ENCODE measurements at regions not wholly inside any gene's neighbourhood (a gene's known extent, or its start where the extent isn't known, plus 50 kb on each side); places are given as distances from the start of the nearest gene placed in this dataset.
"Not testable (repeated sequence)": the region's sequence is repeated elsewhere in the genome, so short reads cannot be mapped to it uniquely, and the experiment has no call there.

GRCh38 chr18:45328811-45329210 lies 286.5 kb upstream of the SLC14A2 start:
- intact Hi-C loops (cut with DNase I) = no loop called here
- no peak for DNase-seq
- ATAC-seq = no peak

DNA sequence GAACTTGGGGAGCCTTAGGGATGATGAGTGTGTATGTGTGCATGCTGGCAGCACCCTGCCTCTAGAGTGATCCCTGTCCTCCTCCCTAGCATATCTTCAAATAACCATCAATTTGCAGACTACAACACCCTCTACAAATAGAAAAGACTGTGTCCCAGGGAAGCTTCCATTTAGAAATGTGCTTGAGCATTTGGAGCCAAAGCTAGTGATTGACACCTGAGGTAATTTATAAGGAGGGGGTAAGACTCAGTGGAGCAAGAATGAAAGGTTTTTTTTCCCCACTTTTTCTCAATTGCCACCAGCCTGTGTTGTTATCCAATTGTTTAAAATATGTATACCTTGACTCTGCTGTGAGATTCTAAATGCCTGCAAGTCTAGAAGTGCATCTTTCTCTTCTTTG lies 286.0 kb upstream of the SLC14A2 start:
- ATAC-seq (no peak), DNase-seq (no peak)
- intact Hi-C loops (cut with DNase I) = no loop called here

DNA sequence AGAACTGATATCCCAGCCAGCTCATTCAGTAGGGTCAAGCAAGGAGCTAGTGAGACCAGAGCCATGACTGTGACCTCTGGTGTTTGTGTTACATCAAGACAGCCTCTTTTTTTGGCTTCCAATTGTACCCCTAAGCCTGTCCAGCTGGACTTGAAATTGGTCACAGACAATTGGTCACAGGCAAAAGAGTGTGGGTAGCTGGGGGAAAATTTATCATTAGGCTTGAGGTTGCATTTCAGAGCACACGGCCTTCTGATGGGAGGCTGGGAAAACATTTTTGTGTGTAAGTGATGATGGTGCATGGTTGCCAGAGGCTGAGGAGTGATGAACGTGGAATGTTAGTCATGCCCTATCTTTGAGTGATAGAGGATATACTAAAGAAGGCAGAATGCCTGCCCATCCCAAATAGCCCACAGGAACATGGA lies 285.1 kb upstream of the SLC14A2 start:
- intact Hi-C loops (cut with DNase I) = no loop called here
- no peak for DNase-seq
- ATAC-seq = peak; percentile 68 to 88

DNA sequence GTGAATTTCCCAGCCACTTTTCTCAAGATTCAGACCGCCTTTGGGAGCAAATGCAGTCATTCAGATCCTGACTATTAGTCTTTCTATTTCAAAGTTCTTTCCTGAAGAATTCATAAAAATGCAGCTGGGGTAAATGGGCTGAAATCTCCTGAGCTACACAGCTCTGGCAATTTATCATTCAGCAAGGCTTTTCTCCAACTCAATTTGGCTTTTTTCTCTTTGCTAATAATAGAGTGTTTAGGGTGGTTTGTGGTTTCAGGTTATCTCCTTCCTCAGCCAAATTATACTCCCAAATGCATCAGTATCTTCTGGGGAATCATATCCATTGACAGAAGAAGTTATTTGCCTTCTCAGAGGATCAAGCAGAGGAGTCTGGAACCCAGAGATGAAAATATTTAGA lies 282.4 kb upstream of the SLC14A2 start:
- intact Hi-C loops (cut with DNase I) = no loop called here
- no peak for ATAC-seq
- DNase-seq = no peak

GRCh38 chr18:45334191-45334590 lies 281.1 kb upstream of the SLC14A2 start:
- ATAC-seq (no peak), DNase-seq (no peak)
- intact Hi-C loops (cut with DNase I) = no loop called here

- DNase-seq = no peak
- intact Hi-C loops (cut with DNase I) = no loop called here
- ATAC-seq = peak in 1 of 2 donors; percentile 62
Observed at GRCh38 chr18:45335282-45336043, 279.8 kb upstream of the SLC14A2 start.

DNA sequence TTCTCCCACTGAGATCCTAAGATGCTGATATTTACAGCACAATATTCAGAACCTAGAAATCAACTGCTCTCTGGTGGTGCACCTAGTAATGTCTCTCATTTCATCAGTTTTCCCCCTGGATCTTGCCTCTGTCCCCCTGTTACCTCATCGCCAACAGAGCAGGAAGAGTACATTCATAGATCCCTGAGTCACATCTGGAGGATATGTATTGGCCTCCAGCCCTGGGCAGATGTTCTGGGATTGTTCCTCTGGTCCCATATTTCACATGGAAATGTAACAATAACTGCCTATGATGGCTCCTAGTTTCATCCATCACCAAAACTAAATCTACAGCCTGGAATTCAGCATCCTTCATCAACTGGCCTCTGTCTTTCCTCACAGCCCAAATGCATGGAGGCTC lies 278.8 kb upstream of the SLC14A2 start:
- no peak for ATAC-seq
- intact Hi-C loops (cut with DNase I) = no loop called here
- no peak for DNase-seq

GRCh38 chr18:45337477-45337876 lies 277.8 kb upstream of the SLC14A2 start:
- no peak for DNase-seq
- intact Hi-C loops (cut with DNase I) = no loop called here
- ATAC-seq = no peak

- ATAC-seq (peak in 1 of 2 donors; percentile 77), DNase-seq (no peak)
- intact Hi-C loops (cut with DNase I) = no loop called here
Observed at GRCh38 chr18:45339810-45340550, 275.3 kb upstream of the SLC14A2 start.

GRCh38 chr18:45340884-45341283 lies 274.4 kb upstream of the SLC14A2 start:
- DNase-seq = no peak
- ATAC-seq = no peak
- intact Hi-C loops (cut with DNase I) = no loop called here

GRCh38 chr18:45341454-45341853 lies 273.8 kb upstream of the SLC14A2 start:
- DNase-seq = no peak
- ATAC-seq = no peak
- intact Hi-C loops (cut with DNase I) = no loop called here

DNA sequence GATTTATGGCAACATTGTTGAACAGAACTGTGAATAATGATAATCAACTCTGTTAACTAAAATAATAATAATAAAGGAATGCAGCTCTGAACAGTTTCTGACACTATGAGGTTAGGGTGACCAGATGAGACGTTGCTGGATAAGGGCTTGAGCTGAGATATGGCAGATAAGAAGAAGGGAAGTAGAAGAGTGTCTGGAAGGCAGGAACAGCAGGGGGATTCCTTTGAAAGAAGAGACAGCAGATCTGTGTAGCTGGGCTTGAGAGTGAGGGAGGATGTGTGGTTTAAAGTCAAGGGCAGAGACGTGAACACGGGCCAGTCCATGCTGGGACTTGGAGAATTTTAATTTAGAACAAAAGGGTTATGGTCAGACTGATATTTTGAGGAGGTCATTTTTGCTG lies 273.1 kb upstream of the SLC14A2 start:
- no peak for ATAC-seq

DNA sequence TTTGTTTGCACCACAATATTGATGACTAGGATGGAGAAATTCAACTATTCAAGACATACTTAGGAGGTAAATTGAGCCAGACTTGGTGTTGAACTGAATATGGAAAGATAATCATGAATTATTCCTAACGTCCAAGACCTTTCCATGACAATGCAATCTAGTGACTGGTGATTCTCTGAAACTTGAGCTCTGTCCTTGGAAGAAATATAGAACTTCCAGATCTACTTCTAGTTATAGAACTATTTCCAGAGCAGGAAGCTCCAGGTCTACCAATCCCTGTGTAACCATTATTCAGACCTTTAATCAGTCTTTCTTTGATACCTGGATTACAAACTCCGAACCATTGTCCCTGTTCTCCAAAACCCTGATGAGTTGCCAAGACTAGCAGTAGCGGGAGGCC lies 272.6 kb upstream of the SLC14A2 start:
- ATAC-seq (no peak), DNase-seq (no peak)
- intact Hi-C loops (cut with DNase I) = no loop called here

More for the DNA sequence above, 273.1 kb upstream of the SLC14A2 start:
- no peak for DNase-seq
- intact Hi-C loops (cut with DNase I) = no loop called here

DNA sequence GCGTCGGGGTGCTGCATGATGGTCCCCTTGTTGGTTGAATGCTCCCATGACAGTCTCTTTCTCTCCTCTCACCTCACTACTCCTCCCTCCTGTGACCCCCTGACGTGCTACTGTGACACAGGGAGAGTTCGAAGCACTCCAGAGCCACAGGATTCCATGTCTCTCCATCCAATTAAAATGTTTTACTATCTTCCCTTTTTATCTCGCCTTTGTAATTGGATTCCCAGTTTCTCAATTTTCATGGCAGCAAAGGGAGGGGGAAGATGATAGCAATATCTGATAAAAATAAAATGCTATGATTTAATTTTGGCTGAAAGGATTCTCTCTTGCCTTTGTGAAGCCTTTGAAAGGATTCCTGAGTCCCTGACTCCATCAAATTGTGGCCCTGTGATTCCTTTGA lies 271.9 kb upstream of the SLC14A2 start:
- ATAC-seq (no peak), DNase-seq (no peak)
- intact Hi-C loops (cut with DNase I) = no loop called here

- ATAC-seq; DNase-seq; intact Hi-C loops (cut with DNase I): not testable (repeated sequence)
Observed at GRCh38 chr18:45344680-45345079, 270.6 kb upstream of the SLC14A2 start.

DNA sequence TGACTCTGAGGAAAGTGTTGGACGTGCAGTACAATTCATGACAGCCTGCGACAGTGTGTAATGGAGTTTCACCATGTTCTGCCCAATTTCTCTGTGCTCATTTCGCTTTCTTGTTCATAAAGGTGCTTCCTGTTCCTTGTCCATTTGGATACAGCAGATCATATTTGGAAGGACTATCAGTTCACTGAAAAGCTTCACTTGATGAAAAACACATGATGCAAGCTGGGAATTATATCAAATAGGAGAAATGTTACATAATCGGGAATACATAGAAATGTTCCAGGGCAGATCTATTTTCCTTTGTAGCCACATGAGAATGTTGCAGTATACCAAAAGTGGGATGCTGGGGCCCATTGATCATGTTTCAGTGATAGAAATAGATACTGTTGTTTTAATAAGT lies 266.3 kb upstream of the SLC14A2 start:
- peak in 1 of 2 donors; percentile 23 for ATAC-seq
- intact Hi-C loops (cut with DNase I) = no loop called here
- no peak for DNase-seq

- no peak for ATAC-seq
- intact Hi-C loops (cut with DNase I) = no loop called here
- no peak for DNase-seq
Observed at GRCh38 chr18:45349467-45349866, 265.8 kb upstream of the SLC14A2 start.

DNA sequence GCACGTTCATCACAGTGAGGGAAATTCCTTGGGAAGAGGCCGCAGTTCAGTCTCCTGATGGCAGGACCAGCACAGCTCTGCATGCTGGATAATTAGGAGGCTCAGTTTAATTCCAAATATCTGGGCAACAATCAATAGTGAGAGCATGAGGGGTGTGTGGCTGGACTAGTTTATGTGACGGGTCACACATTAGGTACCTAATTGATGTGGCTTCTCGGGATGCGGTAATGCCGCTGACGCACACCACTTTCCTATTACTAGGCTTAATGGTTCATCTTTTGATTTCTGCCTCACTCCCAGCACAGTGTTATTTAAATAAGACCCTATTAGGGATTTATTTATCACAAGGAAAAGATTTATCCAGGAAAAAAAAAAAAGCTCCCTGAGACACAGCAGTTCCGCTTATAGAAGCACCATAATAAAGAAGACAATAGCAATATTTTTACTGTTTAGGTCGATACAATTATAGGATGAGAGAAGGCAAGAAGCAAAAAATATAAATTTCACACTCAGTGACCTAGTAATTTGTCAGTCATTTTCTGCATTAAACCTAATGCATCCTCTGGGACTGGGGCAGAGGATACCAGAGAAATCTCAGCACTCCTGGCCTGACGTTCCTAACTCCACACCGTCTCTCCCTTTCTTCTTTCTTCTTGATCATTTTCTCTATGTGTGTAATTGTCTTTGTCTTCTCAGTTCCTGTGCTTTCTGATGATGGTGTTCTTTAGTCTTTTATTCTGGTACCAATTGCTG lies 264.7 kb upstream of the SLC14A2 start:
- DNase-seq = no peak
- intact Hi-C loops (cut with DNase I) = no loop called here
- ATAC-seq = no peak

GRCh38 chr18:45352874-45353273 lies 262.4 kb upstream of the SLC14A2 start:
- intact Hi-C loops (cut with DNase I) = no loop called here
- DNase-seq = no peak
- no peak for ATAC-seq

- peak in 1 of 2 donors; percentile 79 for ATAC-seq
- no peak for DNase-seq
- intact Hi-C loops (cut with DNase I) = no loop called here
Observed at GRCh38 chr18:45353530-45353929, 261.7 kb upstream of the SLC14A2 start.

Measured in left cardiac atrium (tissue), 4 donors.